Psoas muscle (tissue), 7 donors: ENCODE measurements at regions not wholly inside any gene's neighbourhood (a gene's known extent, or its start where the extent isn't known, plus 50 kb on each side); places are given as distances from the start of the nearest gene placed in this dataset.
A peak's percentile ranks its signal among the peaks of the same experiment; 100 is the strongest.

Source experiments
- ATAC-seq, 4 donors: fragments of 200-7000 bp; cut with Tn5 transposase; one replicate each; pipeline ENCODE4 v1.9.1; 2020; ENCODE audit warnings: moderate library complexity in 3 of 4, mild to moderate bottlenecking in 2 of 4
- DNase-seq, 2 donors: peaks; one replicate each; pipeline ENCODE4 v3.0.0-alpha.2; 2020
- H3K27ac ChIP-seq: fragments of 200-600 bp; one replicate; pipeline ENCODE4 v1.8.0; 2022
- H3K27me3 ChIP-seq, 3 donors: fragments of 200-600 bp in 1 of 3; one replicate each; pipeline versions ENCODE4 v1.6.1 to v1.8.0; 2013 to 2022; ENCODE audit warnings: low read length in 2 of 3, mild to moderate bottlenecking in 2 of 3, moderate library complexity in 1 of 3; ENCODE audit not compliant: insufficient read depth in 3 of 3
- H3K36me3 ChIP-seq, 2 donors: fragments of 200-600 bp in 1 of 2; one replicate each; pipeline versions ENCODE4 v1.6.1 to v1.8.0; 2013 to 2022; ENCODE audit warnings: low read depth in 1 of 2, mild to moderate bottlenecking in 1 of 2, moderate library complexity in 1 of 2; ENCODE audit not compliant: insufficient read depth in 1 of 2
- H3K4me1 ChIP-seq: fragments of 200-600 bp; one replicate; pipeline ENCODE4 v1.8.0; 2022
- H3K4me3 ChIP-seq: fragments of 200-600 bp; one replicate; pipeline ENCODE4 v1.8.0; 2022; ENCODE audit warnings: mild to moderate bottlenecking
- H3K9me3 ChIP-seq: fragments of 200-600 bp; one replicate; pipeline ENCODE4 v1.8.0; 2022
- WGBS, 3 donors: extraction: QIAGEN DNeasy Blood & Tissue Kit; methylation state at CpG; one replicate each; pipeline versions ENCODE4 v1.1.6 to v1.1.7; 2013; 5-methylcytosine and 5-hydroxymethylcytosine counted together
- intact Hi-C, 2 donors: fragments of 100-400 bp; cut with DNase I; formaldehyde crosslinking; loops; one replicate each; pipeline versions ENCODE4 v1.11.0 to v1.14.2; 2022
- TF ChIP-seq, protein P1 (sequence below): fragments of 200-600 bp; IDR thresholded peaks from one replicate; pipeline ENCODE4 v1.8.0; 2022; ENCODE audit warnings: antibody characterized with exemption
- donor health status: healthy with polysubstance abuse.
- donor health status: DM: no; HTN: no; CAD: no; lungs with moderate emphysema.
- donor health status: Bipolar disorder and iron deficiency.
- donor health status: healthy.
- donor health status: DM: yes; HTN: yes; CAD: no.
- donor health status: DM: no; HTN: no; CAD: no.
- donor health status: DM: yes; HTN: yes; CAD: no.

DNA sequence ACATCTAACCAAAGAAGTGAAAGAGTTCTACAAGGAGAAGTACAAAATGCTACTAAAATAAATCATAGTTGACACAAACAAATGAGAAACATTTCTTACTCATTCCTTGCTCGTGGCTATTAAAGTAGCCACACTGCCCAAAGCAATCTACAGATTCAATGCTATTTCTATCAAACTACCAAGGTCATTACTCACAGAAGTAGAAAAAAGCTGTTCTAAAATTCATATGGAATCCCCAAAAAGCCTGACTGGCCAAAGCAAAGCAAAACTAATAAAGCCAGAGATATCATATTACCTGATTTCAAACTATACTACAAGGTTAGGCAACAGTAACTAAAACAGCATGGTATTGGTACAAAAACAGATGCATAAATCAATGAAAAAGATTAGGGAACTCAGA, 305.6 kb downstream of the RPAP3 start:
- intact Hi-C loops, result loop anchor here in 1 of 2 donors (10.0 kb wide), 1 partner anchor 365 kb away; no protein-coding TSS in a partner anchor
- no peaks in the 10 kb centered on the region for H3K9me3 ChIP-seq
- H3K4me3 ChIP-seq, result no peak overlapping the region
- DNase-seq (no peak), ATAC-seq (no peak)
- no peaks in the 10 kb centered on the region for H3K36me3 ChIP-seq
- H3K27ac ChIP-seq, result no peak overlapping the region
- TF ChIP-seq, protein P1, sequence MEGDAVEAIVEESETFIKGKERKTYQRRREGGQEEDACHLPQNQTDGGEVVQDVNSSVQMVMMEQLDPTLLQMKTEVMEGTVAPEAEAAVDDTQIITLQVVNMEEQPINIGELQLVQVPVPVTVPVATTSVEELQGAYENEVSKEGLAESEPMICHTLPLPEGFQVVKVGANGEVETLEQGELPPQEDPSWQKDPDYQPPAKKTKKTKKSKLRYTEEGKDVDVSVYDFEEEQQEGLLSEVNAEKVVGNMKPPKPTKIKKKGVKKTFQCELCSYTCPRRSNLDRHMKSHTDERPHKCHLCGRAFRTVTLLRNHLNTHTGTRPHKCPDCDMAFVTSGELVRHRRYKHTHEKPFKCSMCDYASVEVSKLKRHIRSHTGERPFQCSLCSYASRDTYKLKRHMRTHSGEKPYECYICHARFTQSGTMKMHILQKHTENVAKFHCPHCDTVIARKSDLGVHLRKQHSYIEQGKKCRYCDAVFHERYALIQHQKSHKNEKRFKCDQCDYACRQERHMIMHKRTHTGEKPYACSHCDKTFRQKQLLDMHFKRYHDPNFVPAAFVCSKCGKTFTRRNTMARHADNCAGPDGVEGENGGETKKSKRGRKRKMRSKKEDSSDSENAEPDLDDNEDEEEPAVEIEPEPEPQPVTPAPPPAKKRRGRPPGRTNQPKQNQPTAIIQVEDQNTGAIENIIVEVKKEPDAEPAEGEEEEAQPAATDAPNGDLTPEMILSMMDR, result no peak
- no peaks in the 10 kb centered on the region for H3K27me3 ChIP-seq
- H3K4me1 ChIP-seq, result no peaks in the 10 kb centered on the region
- 50 to 78% (median 54%) methylated on average over 1 of the region's 1 CpG for WGBS, 3 donors

DNA sequence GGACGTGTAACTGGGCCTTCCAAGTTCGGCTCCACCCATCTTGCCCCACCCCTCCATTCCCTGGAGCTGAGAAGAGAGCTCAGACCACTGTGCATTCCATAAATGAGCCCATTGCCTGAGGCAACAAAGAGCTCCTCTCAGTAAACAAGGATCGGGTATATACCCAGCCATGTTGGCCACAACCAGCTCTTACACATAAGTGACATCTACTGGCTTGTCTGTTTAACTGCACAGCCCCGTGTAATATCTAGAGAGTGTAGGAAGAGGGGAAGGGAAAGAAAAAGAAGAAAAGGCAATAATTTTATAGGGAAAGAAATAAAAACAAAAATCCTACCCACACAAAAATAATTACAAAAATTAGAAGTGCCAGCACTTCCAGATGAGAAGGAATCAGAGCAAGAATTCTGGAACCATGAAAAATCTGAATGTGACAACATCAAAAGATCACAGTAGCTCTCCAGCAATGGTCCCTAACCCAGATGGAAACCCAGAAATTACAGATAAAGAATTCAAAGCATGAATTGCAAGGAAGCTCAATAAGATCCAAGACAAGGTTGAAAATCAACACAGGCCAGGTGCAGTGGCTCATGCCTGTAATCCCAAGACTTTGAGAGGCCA, 308.1 kb downstream of the RPAP3 start:
- Histone ChIP-seq H3K4me1 (peaks cover 10% of the 10 kb centered on the region), H3K4me3 (no peak overlapping the region), H3K9me3 (no peaks in the 10 kb centered on the region), H3K27ac (no peak overlapping the region), H3K27me3 (no peaks in the 10 kb centered on the region), H3K36me3 (no peaks in the 10 kb centered on the region)
- ATAC-seq, result peak in 3 of 4 donors; percentile 61 to 69 (median 66)
- TF ChIP-seq, protein P1, result peak; percentile 43
- intact Hi-C loops, result loop anchor here in 1 of 2 donors (5.0 to 10.0 kb wide), 2 partner anchors 323 to 365 kb away; partner anchors contain the start of genes AMIGO2 and PCED1B
- no peak for DNase-seq
- 60 to 69% (median 67%) methylated on average over 4 of the region's 4 CpGs for WGBS, 3 donors

DNA sequence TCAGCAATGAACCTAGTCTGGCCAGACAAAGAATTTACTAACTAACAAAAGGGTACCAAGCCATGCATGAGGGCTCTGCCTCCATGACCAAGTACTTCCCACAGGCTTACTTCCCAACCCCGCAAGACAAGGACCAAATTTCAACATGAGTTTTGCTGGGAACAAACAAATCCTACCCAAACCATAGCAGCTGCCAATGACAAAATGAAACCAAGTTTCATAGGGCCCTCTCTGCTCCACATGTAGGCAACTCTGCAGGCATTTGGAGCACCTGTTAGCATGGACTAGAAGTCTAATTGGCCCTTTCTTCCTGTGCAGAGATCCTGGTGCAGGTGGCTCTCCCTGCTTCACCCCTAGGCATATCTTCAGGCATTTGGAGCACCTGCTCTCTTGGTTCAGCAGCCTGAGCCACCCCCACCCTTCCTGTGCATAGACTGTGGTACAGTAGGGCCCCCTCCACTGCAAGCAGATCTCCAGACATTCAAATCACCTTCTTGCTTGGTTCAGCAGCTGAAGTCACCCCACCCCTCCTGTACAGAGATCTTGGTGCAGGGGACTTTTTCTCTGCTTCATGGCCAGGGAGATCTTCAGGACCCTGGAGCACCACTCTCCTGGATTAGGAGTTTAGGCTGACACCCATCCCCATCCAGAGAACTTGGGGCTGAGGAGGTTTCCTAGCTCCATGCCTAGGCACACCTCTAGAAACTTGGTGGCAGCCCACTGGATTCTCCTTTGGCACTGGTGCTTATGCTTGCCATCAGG, 308.7 kb downstream of the RPAP3 start:
- no peaks in the 10 kb centered on the region for H3K9me3 ChIP-seq
- TF ChIP-seq, protein P1, result no peak
- intact Hi-C loops, result loop anchor here in 1 of 2 donors (5.0 to 10.0 kb wide), 2 partner anchors 322 to 365 kb away; partner anchors contain the start of genes AMIGO2 and PCED1B
- WGBS, 3 donors, result 44 to 83% (median 77%) methylated on average over 1 of the region's 1 CpG
- H3K36me3 ChIP-seq, result no peaks in the 10 kb centered on the region
- DNase-seq, result no peak
- H3K27ac ChIP-seq, result no peak overlapping the region
- no peaks in the 10 kb centered on the region for H3K27me3 ChIP-seq
- no peak for ATAC-seq
- peaks cover 12% of the 10 kb centered on the region for H3K4me1 ChIP-seq
- no peak overlapping the region for H3K4me3 ChIP-seq

DNA sequence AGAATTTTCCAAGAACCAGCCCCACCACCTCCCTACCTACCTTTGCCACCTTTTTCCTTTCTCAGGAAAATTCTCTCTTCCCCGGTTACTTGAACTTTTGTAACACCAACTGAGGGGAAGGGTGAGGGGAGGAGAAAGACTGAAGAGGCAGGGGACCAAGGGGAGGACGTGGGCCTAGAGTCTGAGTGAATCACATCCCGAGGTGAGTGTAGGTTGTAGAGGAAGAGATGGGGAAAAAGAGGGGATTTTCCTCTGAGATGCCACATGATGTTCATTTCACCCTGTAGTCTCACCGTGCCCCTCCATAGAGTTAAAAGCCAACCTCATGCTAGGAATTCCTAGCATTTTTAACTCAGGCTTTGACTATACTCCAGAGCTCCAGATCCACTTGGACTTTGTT, 311.8 kb downstream of the RPAP3 start:
- intact Hi-C loops, result loop anchor here in 1 of 2 donors (10.0 kb wide), 1 partner anchor 319 kb away; the partner anchor contains the start of genes AMIGO2 and PCED1B
- 78 to 83% (median 79%) methylated on average over 4 of the region's 4 CpGs for WGBS, 3 donors
- Histone ChIP-seq H3K4me3 (no peak overlapping the region), H3K27me3 (no peaks in the 10 kb centered on the region), H3K36me3 (no peaks in the 10 kb centered on the region), H3K4me1 (peaks cover 12% of the 10 kb centered on the region), H3K27ac (no peak overlapping the region), H3K9me3 (no peaks in the 10 kb centered on the region)
- TF ChIP-seq, protein P1, result no peak
- DNase-seq, result no peak
- ATAC-seq, result no peak
